Thyroid gland (tissue), 4 donors: ENCODE measurements at regions not wholly inside any gene's neighbourhood (a gene's known extent, or its start where the extent isn't known, plus 50 kb on each side); places are given as distances from the start of the nearest gene placed in this dataset.

Experiments used
- CTCF ChIP-seq, 6 experiments: fragments of 200-600 bp in 3 of 6; fragments of 450-650 bp in 3 of 6; sonication (generic) in 3 of 6; IDR thresholded peaks; one replicate each; pipeline ENCODE4 v1.5.1; 2016 to 2019; ENCODE audit warnings: antibody characterized with exemption in 6 of 6, mild to moderate bottlenecking in 2 of 6, inconsistent platforms in 1 of 6, moderate library complexity in 1 of 6
- POLR2A ChIP-seq, 2 donors: fragments of 450-650 bp; IDR thresholded peaks; one replicate each; pipeline ENCODE4 v1.6.1; 2017; ENCODE audit warnings: antibody characterized with exemption in 2 of 2, mild to moderate bottlenecking in 2 of 2, moderate library complexity in 1 of 2

GRCh38 chr15:56557415-56557814 lies 92.5 kb upstream of the MNS1 start:
- TF ChIP-seq CTCF (IDR thresholded peaks at IDR 0.05) (no peak), POLR2A (IDR thresholded peaks at IDR 0.05) (no peak)
